ENCODE measurements at regions not wholly inside any gene's neighbourhood (a gene's known extent, or its start where the extent isn't known, plus 50 kb on each side); places are given as distances from the start of the nearest gene placed in this dataset.

DNA sequence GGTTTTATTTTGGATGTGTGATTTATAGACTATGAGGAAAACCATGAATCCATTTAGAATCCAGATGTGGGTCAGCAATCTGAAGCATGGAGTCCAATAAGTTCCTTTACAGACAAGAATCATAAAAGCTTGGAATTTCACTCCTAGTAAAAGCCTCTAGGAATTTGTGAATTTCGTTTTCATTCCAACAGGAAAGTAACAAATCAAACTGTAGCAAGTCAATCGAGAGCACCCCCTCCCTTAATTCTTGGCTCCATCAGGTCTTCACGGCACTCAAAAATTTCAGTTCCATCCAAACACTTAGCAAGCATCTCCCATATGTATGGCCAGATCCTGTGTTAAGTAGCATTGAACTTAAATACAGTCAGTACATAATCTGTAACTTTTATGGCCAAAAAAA lies 143.6 kb upstream of the POU2AF2 start:
- TF ChIP-seq, protein P1, sequence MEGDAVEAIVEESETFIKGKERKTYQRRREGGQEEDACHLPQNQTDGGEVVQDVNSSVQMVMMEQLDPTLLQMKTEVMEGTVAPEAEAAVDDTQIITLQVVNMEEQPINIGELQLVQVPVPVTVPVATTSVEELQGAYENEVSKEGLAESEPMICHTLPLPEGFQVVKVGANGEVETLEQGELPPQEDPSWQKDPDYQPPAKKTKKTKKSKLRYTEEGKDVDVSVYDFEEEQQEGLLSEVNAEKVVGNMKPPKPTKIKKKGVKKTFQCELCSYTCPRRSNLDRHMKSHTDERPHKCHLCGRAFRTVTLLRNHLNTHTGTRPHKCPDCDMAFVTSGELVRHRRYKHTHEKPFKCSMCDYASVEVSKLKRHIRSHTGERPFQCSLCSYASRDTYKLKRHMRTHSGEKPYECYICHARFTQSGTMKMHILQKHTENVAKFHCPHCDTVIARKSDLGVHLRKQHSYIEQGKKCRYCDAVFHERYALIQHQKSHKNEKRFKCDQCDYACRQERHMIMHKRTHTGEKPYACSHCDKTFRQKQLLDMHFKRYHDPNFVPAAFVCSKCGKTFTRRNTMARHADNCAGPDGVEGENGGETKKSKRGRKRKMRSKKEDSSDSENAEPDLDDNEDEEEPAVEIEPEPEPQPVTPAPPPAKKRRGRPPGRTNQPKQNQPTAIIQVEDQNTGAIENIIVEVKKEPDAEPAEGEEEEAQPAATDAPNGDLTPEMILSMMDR (IDR thresholded peaks at IDR 0.05), result no peak
- no peak for TF ChIP-seq EP300 (IDR thresholded peaks at IDR 0.05)
